ENCODE measurements at regions not wholly inside any gene's neighbourhood (a gene's known extent, or its start where the extent isn't known, plus 50 kb on each side); places are given as distances from the start of the nearest gene placed in this dataset.

GRCh38 chr5:97714424-97714823, 531.4 kb upstream of the RIOK2 start:
- no peak for DNase-seq

GRCh38 chr5:97726106-97726505, 543.1 kb upstream of the RIOK2 start:
- no peak for DNase-seq

GRCh38 chr5:97728920-97729319, 545.9 kb upstream of the RIOK2 start:
- DNase-seq = no peak

GRCh38 chr5:97729938-97730337, 546.9 kb upstream of the RIOK2 start:
- DNase-seq = no peak

GRCh38 chr5:97735209-97735608, 552.2 kb upstream of the RIOK2 start:
- no peak for DNase-seq

- DNase-seq = no peak
Measured at GRCh38 chr5:97737608-97738007, 554.6 kb upstream of the RIOK2 start.

- no peak for DNase-seq
Measured at GRCh38 chr5:97745817-97746216, 562.8 kb upstream of the RIOK2 start.

- DNase-seq = peak; percentile 20
Measured at GRCh38 chr5:97750576-97750975, 567.5 kb upstream of the RIOK2 start.

GRCh38 chr5:97751540-97751939, 568.5 kb upstream of the RIOK2 start:
- DNase-seq = peak; percentile 46

GRCh38 chr5:97752871-97753270, 569.8 kb upstream of the RIOK2 start:
- no peak for DNase-seq

- DNase-seq = no peak
Measured at GRCh38 chr5:97762483-97762882, 579.4 kb upstream of the RIOK2 start.

GRCh38 chr5:97764700-97765099, 581.7 kb upstream of the RIOK2 start:
- DNase-seq = no peak

GRCh38 chr5:97778451-97778850, 595.4 kb upstream of the RIOK2 start:
- no peak for DNase-seq

GRCh38 chr5:97788369-97788768, 605.3 kb upstream of the RIOK2 start:
- DNase-seq = no peak

GRCh38 chr5:97797994-97798451, 615.0 kb upstream of the RIOK2 start:
- no peak for DNase-seq

- no peak for DNase-seq
Measured at GRCh38 chr5:97801461-97801860, 618.4 kb upstream of the RIOK2 start.

- DNase-seq = no peak
Measured at GRCh38 chr5:97820138-97820537, 637.1 kb upstream of the RIOK2 start.

GRCh38 chr5:97832645-97833296, 649.7 kb upstream of the RIOK2 start:
- no peak for DNase-seq

GRCh38 chr5:97834561-97834960, 651.5 kb upstream of the RIOK2 start:
- no peak for DNase-seq

- DNase-seq = no peak
Measured at GRCh38 chr5:97835112-97835511, 652.1 kb upstream of the RIOK2 start.

- peak; percentile 59 for DNase-seq
Measured at GRCh38 chr5:97836816-97837215, 653.8 kb upstream of the RIOK2 start.

- peak; percentile 81 for DNase-seq
Measured at GRCh38 chr5:97838214-97838613, 655.2 kb upstream of the RIOK2 start.

- DNase-seq = no peak
Measured at GRCh38 chr5:97839341-97840086, 656.5 kb upstream of the RIOK2 start.

GRCh38 chr5:97840643-97841042, 657.6 kb upstream of the RIOK2 start:
- no peak for DNase-seq
